Colonic mucosa (tissue), 4 donors: ENCODE measurements at regions not wholly inside any gene's neighbourhood (a gene's known extent, or its start where the extent isn't known, plus 50 kb on each side); places are given as distances from the start of the nearest gene placed in this dataset.

Experiments used
- DNase-seq: peaks from one replicate; pipeline ENCODE4 v3.0.0-alpha.2; 2020
- H3K27ac ChIP-seq: fragments of 200-600 bp; one replicate; pipeline ENCODE4 v1.8.0; 2021
- H3K27me3 ChIP-seq: fragments of 200-600 bp; one replicate; pipeline ENCODE4 v1.8.0; 2021
- H3K36me3 ChIP-seq: fragments of 200-600 bp; one replicate; pipeline ENCODE4 v1.8.0; 2021
- H3K4me1 ChIP-seq: fragments of 200-600 bp; one replicate; pipeline ENCODE4 v1.8.0; 2021; ENCODE audit warnings: mild to moderate bottlenecking
- H3K4me3 ChIP-seq: fragments of 200-600 bp; one replicate; pipeline ENCODE4 v1.8.0; 2021
- H3K9ac ChIP-seq, 2 donors: one replicate each; pipeline ENCODE4 v1.7.0; 2013; ENCODE audit warnings: control low read depth in 2 of 2, low read depth in 2 of 2, low read length in 2 of 2
- H3K9me3 ChIP-seq: fragments of 200-600 bp; one replicate; pipeline ENCODE4 v1.8.0; 2021
- intact Hi-C: fragments of 100-400 bp; cut with DNase I; formaldehyde crosslinking; loops from one replicate; pipeline ENCODE4 v1.14.1; 2022
- TF ChIP-seq, protein P1 (sequence below): fragments of 200-600 bp; IDR thresholded peaks from one replicate; pipeline ENCODE4 v1.8.0; 2022; ENCODE audit warnings: antibody characterized with exemption, mild to moderate bottlenecking
- donor health status: healthy.
- donor health status: DM: no; HTN: no; CAD: no.
- donor health status: DM: no; HTN: no; CAD: no.

DNA sequence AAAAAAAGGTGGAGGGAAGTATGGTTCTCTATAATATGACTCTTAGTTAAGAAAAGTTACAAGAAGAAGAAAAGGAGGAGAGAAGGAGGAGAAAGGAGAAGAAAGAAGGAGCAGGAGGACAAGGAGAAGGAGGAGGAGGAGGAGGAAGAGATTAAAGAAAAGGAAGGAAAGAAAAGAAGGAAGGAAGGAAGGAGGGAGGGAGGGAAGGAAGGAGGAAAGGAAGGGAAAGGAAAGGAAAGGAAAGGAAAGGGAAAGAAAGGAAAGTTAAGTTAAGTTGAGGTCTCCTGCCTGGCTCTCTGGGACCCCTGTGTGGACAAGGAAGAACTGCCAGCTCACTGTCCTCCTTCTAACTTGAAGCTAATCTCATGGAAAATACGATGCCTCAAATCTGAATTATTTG lies 429.5 kb downstream of the TSHZ3 start:
- no peaks in the 10 kb centered on the region for H3K27me3 ChIP-seq
- TF ChIP-seq, protein P1, sequence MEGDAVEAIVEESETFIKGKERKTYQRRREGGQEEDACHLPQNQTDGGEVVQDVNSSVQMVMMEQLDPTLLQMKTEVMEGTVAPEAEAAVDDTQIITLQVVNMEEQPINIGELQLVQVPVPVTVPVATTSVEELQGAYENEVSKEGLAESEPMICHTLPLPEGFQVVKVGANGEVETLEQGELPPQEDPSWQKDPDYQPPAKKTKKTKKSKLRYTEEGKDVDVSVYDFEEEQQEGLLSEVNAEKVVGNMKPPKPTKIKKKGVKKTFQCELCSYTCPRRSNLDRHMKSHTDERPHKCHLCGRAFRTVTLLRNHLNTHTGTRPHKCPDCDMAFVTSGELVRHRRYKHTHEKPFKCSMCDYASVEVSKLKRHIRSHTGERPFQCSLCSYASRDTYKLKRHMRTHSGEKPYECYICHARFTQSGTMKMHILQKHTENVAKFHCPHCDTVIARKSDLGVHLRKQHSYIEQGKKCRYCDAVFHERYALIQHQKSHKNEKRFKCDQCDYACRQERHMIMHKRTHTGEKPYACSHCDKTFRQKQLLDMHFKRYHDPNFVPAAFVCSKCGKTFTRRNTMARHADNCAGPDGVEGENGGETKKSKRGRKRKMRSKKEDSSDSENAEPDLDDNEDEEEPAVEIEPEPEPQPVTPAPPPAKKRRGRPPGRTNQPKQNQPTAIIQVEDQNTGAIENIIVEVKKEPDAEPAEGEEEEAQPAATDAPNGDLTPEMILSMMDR: no peak
- intact Hi-C loops: no loop called here
- no peak for DNase-seq
- H3K4me3 ChIP-seq: no peak overlapping the region
- no peak overlapping the region for H3K9ac ChIP-seq
- H3K9me3 ChIP-seq: no peaks in the 10 kb centered on the region
- no peak overlapping the region for H3K27ac ChIP-seq
- no peaks in the 10 kb centered on the region for H3K4me1 ChIP-seq
- no peaks in the 10 kb centered on the region for H3K36me3 ChIP-seq

DNA sequence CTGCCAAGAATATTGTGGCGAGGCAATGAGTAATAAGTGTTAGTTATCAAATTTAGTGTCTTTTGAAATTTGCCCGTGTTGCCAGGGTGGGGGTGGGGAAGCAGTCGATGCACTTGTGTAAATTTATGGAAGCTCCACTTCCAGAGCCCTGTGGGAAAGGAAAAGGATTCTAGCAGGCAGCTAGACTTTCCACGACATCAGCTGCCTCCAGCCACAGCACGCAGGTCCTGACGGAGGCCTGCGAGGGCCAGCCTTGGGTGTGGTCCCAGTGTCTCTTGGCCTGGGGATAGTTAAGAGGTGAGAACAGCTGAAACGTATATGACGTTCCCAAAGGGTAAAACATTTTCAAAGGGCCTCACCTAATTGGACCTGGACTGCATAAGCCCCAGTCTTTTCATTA lies 433.0 kb downstream of the TSHZ3 start:
- Histone ChIP-seq H3K4me1 (no peaks in the 10 kb centered on the region), H3K27ac (no peak overlapping the region), H3K4me3 (no peak overlapping the region), H3K9me3 (no peaks in the 10 kb centered on the region), H3K27me3 (no peaks in the 10 kb centered on the region), H3K9ac (no peak overlapping the region), H3K36me3 (no peaks in the 10 kb centered on the region)
- intact Hi-C loops: no loop called here
- DNase-seq: no peak
- TF ChIP-seq, protein P1: no peak

DNA sequence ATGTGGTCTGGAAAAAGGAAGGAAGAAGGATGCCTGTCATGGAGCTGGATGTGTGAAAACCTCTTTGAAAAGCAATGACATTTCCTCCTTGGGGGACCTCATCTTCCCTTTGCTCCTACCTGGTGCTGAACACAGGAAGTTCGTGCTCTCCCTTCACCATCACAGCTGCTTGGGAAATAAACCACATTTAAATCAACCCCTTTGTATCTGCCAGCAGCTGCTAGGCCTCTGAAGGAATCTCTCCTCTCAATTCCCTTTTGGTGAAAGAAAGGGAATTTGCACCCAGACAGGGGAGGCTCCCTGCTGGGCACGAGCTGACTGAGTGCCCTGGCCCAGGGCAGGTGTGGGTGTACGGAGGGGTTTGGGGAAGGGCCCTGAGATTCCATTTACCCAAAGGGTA lies 437.7 kb downstream of the TSHZ3 start:
- no peaks in the 10 kb centered on the region for H3K4me1 ChIP-seq
- H3K27me3 ChIP-seq: no peaks in the 10 kb centered on the region
- no peak overlapping the region for H3K27ac ChIP-seq
- H3K4me3 ChIP-seq: no peak overlapping the region
- TF ChIP-seq, protein P1: no peak
- H3K9ac ChIP-seq: no peak overlapping the region
- no peak for DNase-seq
- no peaks in the 10 kb centered on the region for H3K9me3 ChIP-seq
- no peaks in the 10 kb centered on the region for H3K36me3 ChIP-seq
- intact Hi-C loops: no loop called here

GRCh38 chr19:30910485-30911240 lies 438.6 kb downstream of the TSHZ3 start:
- H3K4me3 ChIP-seq: no peak overlapping the region
- DNase-seq: no peak
- H3K9me3 ChIP-seq: no peaks in the 10 kb centered on the region
- H3K36me3 ChIP-seq: no peaks in the 10 kb centered on the region
- TF ChIP-seq, protein P1: no peak
- H3K4me1 ChIP-seq: no peaks in the 10 kb centered on the region
- H3K27me3 ChIP-seq: no peaks in the 10 kb centered on the region
- H3K9ac ChIP-seq: no peak overlapping the region
- intact Hi-C loops: no loop called here
- H3K27ac ChIP-seq: no peak overlapping the region

DNA sequence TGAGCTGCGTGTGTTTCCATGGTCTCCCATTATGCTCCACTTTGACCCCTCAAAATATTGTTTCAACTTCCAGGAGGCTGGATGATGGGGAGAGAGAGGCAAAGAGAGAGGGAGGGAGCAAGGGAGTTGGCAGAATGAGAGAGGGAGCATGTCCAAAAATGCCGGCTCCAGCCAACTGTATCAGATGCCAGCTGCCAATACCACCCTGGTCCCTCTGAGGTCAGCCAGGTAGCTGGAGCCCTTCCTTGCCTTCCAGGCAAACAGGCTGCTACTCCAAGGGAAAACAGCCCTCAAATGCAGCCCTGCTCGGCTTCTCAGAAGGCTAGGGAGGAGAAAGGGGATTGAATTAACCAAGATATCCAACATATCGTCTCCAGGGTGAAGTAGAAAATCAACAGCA lies 440.0 kb downstream of the TSHZ3 start:
- TF ChIP-seq, protein P1: no peak
- H3K27me3 ChIP-seq: no peaks in the 10 kb centered on the region

More for the DNA sequence above, 440.0 kb downstream of the TSHZ3 start:
- no peak overlapping the region for H3K4me3 ChIP-seq
- H3K9me3 ChIP-seq: no peaks in the 10 kb centered on the region
- H3K36me3 ChIP-seq: no peaks in the 10 kb centered on the region
- intact Hi-C loops: no loop called here
- no peaks in the 10 kb centered on the region for H3K4me1 ChIP-seq
- H3K9ac ChIP-seq: no peak overlapping the region
- DNase-seq: no peak
- no peak overlapping the region for H3K27ac ChIP-seq
